Dendritic cell treated with granulocyte-macrophage colony-stimulating factor and Interleukin-4, amounts not matched to agents 40 ng/mL and 50 ng/mL, for 4 days (primary cell): ENCODE measurements at regions not wholly inside any gene's neighbourhood (a gene's known extent, or its start where the extent isn't known, plus 50 kb on each side); places are given as distances from the start of the nearest gene placed in this dataset.

Source experiments
- H3K27ac Mint-ChIP-seq: one replicate; pipeline ENCODE4 v1.8.0; 2022; ENCODE audit warnings: mild to moderate bottlenecking, mixed read lengths
- H3K27me3 Mint-ChIP-seq: one replicate; pipeline ENCODE4 v1.8.0; 2022; ENCODE audit warnings: mild to moderate bottlenecking, mixed read lengths
- H3K36me3 Mint-ChIP-seq: one replicate; pipeline ENCODE4 v1.8.0; 2022; ENCODE audit warnings: low read depth, mixed read lengths
- H3K4me1 Mint-ChIP-seq: one replicate; pipeline ENCODE4 v1.8.0; 2022; ENCODE audit warnings: low read depth, mixed read lengths
- H3K4me3 Mint-ChIP-seq: one replicate; pipeline ENCODE4 v1.8.0; 2022; ENCODE audit warnings: mild to moderate bottlenecking, moderate library complexity, mixed read lengths
- H3K9me3 Mint-ChIP-seq: one replicate; pipeline ENCODE4 v1.8.0; 2022; ENCODE audit warnings: mixed read lengths
- intact Hi-C: fragments of 100-400 bp; cut with micrococcal nuclease; formaldehyde crosslinking; loops from one replicate; pipeline ENCODE4 v1.15.0; 2022

DNA sequence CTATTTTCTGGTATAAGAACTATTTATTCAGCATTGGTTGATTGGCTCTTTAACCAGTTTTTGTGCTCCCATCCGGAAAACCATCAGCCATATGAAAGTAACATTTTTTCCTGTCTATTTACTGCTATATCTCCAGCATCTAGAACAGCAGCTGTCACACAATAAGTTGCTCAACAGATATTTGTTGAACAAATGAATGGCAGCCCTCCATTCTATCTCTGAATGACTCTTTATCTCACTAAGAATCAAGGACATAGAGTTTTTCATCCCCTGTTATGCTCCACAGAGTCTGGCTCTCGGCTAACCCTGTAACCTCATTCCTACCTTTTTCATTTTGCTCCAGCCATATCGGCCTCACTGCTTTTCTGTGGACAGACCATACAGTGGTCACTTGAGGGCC lies 145.5 kb downstream of the SLITRK6 start:
- H3K4me3 Mint-ChIP-seq = no peak overlapping the region
- no peaks in the 10 kb centered on the region for H3K36me3 Mint-ChIP-seq
- no peak overlapping the region for H3K27ac Mint-ChIP-seq
- intact Hi-C loops = no loop called here
- no peaks in the 10 kb centered on the region for H3K4me1 Mint-ChIP-seq
- H3K9me3 Mint-ChIP-seq = peaks cover 28% of the 10 kb centered on the region
- no peaks in the 10 kb centered on the region for H3K27me3 Mint-ChIP-seq

DNA sequence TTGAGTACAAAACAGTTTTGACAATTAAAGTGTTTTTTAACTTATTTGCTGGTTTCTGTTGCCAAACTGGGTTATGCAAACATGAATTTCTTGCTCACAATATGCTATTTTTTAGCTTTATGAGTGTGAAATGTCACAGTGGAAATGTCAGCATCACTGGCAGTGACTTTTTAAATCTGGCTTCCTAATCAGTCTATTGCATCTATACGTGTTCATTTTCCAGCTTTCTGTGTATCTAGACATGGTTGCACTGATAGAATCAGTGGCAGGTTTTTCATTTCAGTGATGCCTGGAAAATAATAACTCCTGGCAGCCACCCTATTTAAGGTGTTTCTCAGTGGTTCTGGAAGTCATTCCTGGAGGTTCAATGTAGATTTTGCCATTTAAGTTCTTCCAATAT lies 146.7 kb downstream of the SLITRK6 start:
- Mint-ChIP-seq H3K9me3 (peaks cover 31% of the 10 kb centered on the region), H3K27me3 (no peaks in the 10 kb centered on the region), H3K4me3 (no peak overlapping the region), H3K4me1 (no peaks in the 10 kb centered on the region), H3K36me3 (no peaks in the 10 kb centered on the region), H3K27ac (no peak overlapping the region)
- intact Hi-C loops = no loop called here

DNA sequence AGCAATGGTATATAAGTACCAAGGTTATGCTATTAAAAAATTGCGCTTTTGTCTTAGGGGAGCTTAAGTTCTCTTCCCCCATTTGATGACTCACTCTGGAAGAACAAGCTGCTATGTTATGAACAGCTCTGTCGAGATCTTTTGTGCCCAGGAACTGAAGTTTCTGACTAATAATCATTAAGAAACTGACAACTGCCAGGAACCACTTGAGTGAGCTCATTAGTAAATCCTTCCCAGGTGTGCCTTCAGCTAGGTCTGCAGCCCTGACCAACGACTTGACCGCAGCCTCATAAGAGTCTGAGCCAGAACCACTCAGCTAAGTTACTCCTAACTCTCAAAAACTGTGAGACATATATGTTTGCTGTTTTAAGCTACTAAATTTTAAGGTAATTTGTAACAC lies 147.8 kb downstream of the SLITRK6 start:
- Mint-ChIP-seq H3K9me3 (peaks cover 27% of the 10 kb centered on the region), H3K36me3 (no peaks in the 10 kb centered on the region), H3K4me3 (no peak overlapping the region), H3K27me3 (no peaks in the 10 kb centered on the region), H3K27ac (no peak overlapping the region), H3K4me1 (no peaks in the 10 kb centered on the region)
- intact Hi-C loops = no loop called here

DNA sequence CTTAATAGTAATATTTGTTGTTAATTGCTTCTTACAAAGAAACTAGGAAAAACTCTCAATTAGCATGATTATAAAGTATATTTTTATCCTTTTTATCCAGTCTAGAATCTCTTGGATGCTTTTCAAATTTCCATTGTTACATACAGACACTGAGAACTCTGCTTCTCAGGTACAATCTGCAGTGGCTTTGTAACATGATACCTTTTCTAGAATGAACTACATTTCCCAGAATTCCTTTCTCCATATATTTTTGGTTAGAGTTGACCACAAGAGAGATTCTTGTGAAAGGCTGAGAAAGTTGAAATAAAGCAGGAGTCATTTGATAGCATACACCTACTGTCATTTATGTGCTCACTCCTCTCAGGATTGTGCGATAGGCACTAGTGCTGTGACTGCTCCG lies 148.6 kb downstream of the SLITRK6 start:
- no peak overlapping the region for H3K27ac Mint-ChIP-seq
- no peaks in the 10 kb centered on the region for H3K4me1 Mint-ChIP-seq
- no peak overlapping the region for H3K4me3 Mint-ChIP-seq
- H3K9me3 Mint-ChIP-seq = peaks cover 27% of the 10 kb centered on the region
- H3K36me3 Mint-ChIP-seq = no peaks in the 10 kb centered on the region
- intact Hi-C loops = no loop called here
- no peaks in the 10 kb centered on the region for H3K27me3 Mint-ChIP-seq

- Mint-ChIP-seq H3K4me1 (no peaks in the 10 kb centered on the region), H3K36me3 (no peaks in the 10 kb centered on the region), H3K9me3 (peaks cover 43% of the 10 kb centered on the region), H3K4me3 (no peak overlapping the region), H3K27me3 (no peaks in the 10 kb centered on the region), H3K27ac (no peak overlapping the region)
- intact Hi-C loops = no loop called here
These were observed 158.5 kb downstream of the SLITRK6 start for GRCh38 chr13:85640727-85641126.

GRCh38 chr13:85638815-85639393 lies 160.3 kb downstream of the SLITRK6 start:
- Mint-ChIP-seq H3K4me3 (no peak overlapping the region), H3K36me3 (no peaks in the 10 kb centered on the region), H3K27ac (no peak overlapping the region), H3K27me3 (no peaks in the 10 kb centered on the region), H3K4me1 (no peaks in the 10 kb centered on the region), H3K9me3 (peaks cover 35% of the 10 kb centered on the region)
- intact Hi-C loops = no loop called here

GRCh38 chr13:85638265-85638664 lies 161.0 kb downstream of the SLITRK6 start:
- H3K27me3 Mint-ChIP-seq = no peaks in the 10 kb centered on the region
- H3K27ac Mint-ChIP-seq = no peak overlapping the region
- intact Hi-C loops = no loop called here
- H3K4me3 Mint-ChIP-seq = no peak overlapping the region
- H3K4me1 Mint-ChIP-seq = no peaks in the 10 kb centered on the region
- no peaks in the 10 kb centered on the region for H3K36me3 Mint-ChIP-seq
- H3K9me3 Mint-ChIP-seq = peaks cover 35% of the 10 kb centered on the region

GRCh38 chr13:85632526-85633195 lies 166.6 kb downstream of the SLITRK6 start:
- intact Hi-C loops = no loop called here
- no peaks in the 10 kb centered on the region for H3K4me1 Mint-ChIP-seq
- H3K27ac Mint-ChIP-seq = no peak overlapping the region
- H3K36me3 Mint-ChIP-seq = no peaks in the 10 kb centered on the region
- no peak overlapping the region for H3K4me3 Mint-ChIP-seq
- H3K9me3 Mint-ChIP-seq = no peaks in the 10 kb centered on the region
- H3K27me3 Mint-ChIP-seq = no peaks in the 10 kb centered on the region

- intact Hi-C loops = no loop called here
- no peak overlapping the region for H3K4me3 Mint-ChIP-seq
- H3K27ac Mint-ChIP-seq = no peak overlapping the region
- no peaks in the 10 kb centered on the region for H3K36me3 Mint-ChIP-seq
- no peaks in the 10 kb centered on the region for H3K4me1 Mint-ChIP-seq
- no peaks in the 10 kb centered on the region for H3K9me3 Mint-ChIP-seq
- no peaks in the 10 kb centered on the region for H3K27me3 Mint-ChIP-seq
These were observed 167.4 kb downstream of the SLITRK6 start for GRCh38 chr13:85631801-85632200.

GRCh38 chr13:85626603-85627002 lies 172.6 kb downstream of the SLITRK6 start:
- no peaks in the 10 kb centered on the region for H3K36me3 Mint-ChIP-seq
- intact Hi-C loops = no loop called here

GRCh38 chr13:85619321-85619720 lies 179.9 kb downstream of the SLITRK6 start:
- intact Hi-C loops = no loop called here
- Mint-ChIP-seq H3K27me3 (no peaks in the 10 kb centered on the region), H3K4me3 (no peak overlapping the region), H3K9me3 (peaks cover 6% of the 10 kb centered on the region), H3K27ac (no peak overlapping the region), H3K36me3 (no peaks in the 10 kb centered on the region), H3K4me1 (no peaks in the 10 kb centered on the region)

More at GRCh38 chr13:85626603-85627002, 172.6 kb downstream of the SLITRK6 start:
- Mint-ChIP-seq H3K27ac (no peak overlapping the region), H3K27me3 (no peaks in the 10 kb centered on the region), H3K4me1 (no peaks in the 10 kb centered on the region), H3K4me3 (no peak overlapping the region), H3K9me3 (no peaks in the 10 kb centered on the region)

GRCh38 chr13:85618521-85618920 lies 180.7 kb downstream of the SLITRK6 start:
- H3K27ac Mint-ChIP-seq = no peak overlapping the region
- intact Hi-C loops = no loop called here
- no peaks in the 10 kb centered on the region for H3K27me3 Mint-ChIP-seq
- no peaks in the 10 kb centered on the region for H3K36me3 Mint-ChIP-seq
- no peak overlapping the region for H3K4me3 Mint-ChIP-seq
- peaks cover 6% of the 10 kb centered on the region for H3K9me3 Mint-ChIP-seq
- no peaks in the 10 kb centered on the region for H3K4me1 Mint-ChIP-seq

- H3K4me1 Mint-ChIP-seq = no peaks in the 10 kb centered on the region
- no peak overlapping the region for H3K4me3 Mint-ChIP-seq
- no peaks in the 10 kb centered on the region for H3K36me3 Mint-ChIP-seq
- H3K27ac Mint-ChIP-seq = no peak overlapping the region
- H3K27me3 Mint-ChIP-seq = no peaks in the 10 kb centered on the region
- intact Hi-C loops = no loop called here
- H3K9me3 Mint-ChIP-seq = peaks cover 6% of the 10 kb centered on the region
These were observed 182.9 kb downstream of the SLITRK6 start for GRCh38 chr13:85616275-85616674.

DNA sequence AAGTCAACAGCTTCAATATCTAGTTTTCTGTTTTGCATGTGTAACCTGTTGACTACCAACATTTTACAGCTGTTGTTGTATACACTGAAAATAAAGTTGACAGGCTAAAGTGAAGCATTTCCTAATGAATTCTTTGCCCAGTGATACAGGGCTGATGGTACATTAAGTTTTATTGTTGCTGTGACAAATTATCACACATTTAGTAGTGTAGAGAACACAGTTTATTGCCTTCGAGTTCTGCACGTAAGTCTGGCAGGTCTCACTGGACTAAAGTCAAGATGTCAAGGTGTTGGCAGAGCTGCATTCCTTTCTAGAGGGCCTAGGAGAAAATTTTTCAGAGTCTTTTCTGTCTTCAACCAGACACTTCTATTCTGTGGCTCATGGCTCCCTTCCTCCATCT lies 184.2 kb downstream of the SLITRK6 start:
- H3K4me3 Mint-ChIP-seq = no peak overlapping the region

GRCh38 chr13:85610024-85610423 lies 189.2 kb downstream of the SLITRK6 start:
- H3K9me3 Mint-ChIP-seq = peaks cover 35% of the 10 kb centered on the region
- no peak overlapping the region for H3K4me3 Mint-ChIP-seq
- H3K36me3 Mint-ChIP-seq = no peaks in the 10 kb centered on the region
- intact Hi-C loops = no loop called here
- H3K27me3 Mint-ChIP-seq = no peaks in the 10 kb centered on the region
- H3K4me1 Mint-ChIP-seq = no peaks in the 10 kb centered on the region
- no peak overlapping the region for H3K27ac Mint-ChIP-seq

More for the DNA sequence above, 184.2 kb downstream of the SLITRK6 start:
- intact Hi-C loops = no loop called here
- H3K36me3 Mint-ChIP-seq = no peaks in the 10 kb centered on the region
- H3K4me1 Mint-ChIP-seq = no peaks in the 10 kb centered on the region
- H3K27me3 Mint-ChIP-seq = no peaks in the 10 kb centered on the region
- H3K9me3 Mint-ChIP-seq = peaks cover 6% of the 10 kb centered on the region
- no peak overlapping the region for H3K27ac Mint-ChIP-seq
